ENCODE measurements at regions not wholly inside any gene's neighbourhood (a gene's known extent, or its start where the extent isn't known, plus 50 kb on each side); places are given as distances from the start of the nearest gene placed in this dataset.

DNA sequence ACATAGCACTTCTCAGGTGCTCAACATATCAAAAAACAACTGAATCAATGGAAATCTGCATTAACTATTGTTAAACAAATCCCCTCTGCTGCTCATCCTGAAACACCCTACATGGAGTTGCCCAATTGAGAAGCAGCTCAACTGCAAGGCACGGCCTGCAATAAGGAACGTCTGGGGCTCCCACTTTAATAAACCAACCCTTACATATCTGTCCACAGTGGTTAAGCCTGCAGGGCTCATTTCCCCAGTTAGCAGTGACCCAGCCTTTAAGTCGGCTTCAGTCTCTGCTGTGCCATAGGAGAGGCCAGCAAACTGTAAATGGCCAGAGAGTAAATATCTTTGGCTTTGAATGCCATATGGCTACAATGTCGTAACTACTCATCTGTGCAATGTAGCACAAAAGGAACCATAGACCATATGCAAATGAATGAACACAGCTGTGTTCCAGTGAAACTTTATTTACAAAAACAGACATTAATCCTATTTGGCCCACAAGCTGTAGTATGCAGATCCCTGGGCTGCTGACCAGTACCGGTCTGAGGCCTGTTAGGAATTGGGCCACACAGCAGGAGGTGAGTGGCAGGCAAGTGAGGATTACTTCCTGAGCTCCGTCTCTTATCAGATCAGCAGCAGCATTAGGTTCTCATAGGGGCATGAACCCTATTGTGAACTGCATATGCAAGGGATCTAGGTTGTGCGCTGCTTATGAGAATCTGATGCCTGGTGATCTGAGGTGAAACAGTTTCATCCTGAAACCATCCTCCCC is 522.7 kb upstream of the CDH4 start:
- H3K4me3 ChIP-seq: no peak overlapping the region
- H3K36me3 ChIP-seq (replicated peaks): no peaks in the 10 kb centered on the region
- in situ Hi-C loops (cut with MboI; ENCODE audit: low sequenced_read_pairs): no loop called here
- H3K27me3 ChIP-seq (ENCODE audit: low read depth): no peaks in the 10 kb centered on the region
- H3K9me3 ChIP-seq: no peaks in the 10 kb centered on the region; the same call in 1 of the 2 replicates
- DNase-seq (ENCODE audit: low spot score in 2 of 2): no peak
- no peaks in the 10 kb centered on the region for H3K4me1 ChIP-seq

DNA sequence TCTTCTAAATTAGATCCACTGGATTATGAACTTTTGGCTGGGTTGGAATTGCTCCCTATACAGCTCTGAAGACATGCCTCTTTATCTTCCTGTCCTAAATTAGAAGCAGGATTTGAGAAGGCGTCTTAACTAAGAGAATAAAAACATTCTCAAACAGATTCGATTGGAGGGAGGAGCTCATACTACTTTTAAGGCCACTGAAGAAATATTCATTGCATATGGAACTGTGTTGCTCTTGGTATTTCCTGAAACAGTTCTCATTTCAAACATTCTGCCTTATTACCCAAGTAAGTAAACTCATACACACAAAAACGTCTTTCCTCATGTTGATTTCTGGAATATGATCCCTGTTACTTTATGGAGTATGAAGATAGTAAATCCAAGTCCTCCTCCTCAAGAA is 519.7 kb upstream of the CDH4 start:
- DNase-seq (ENCODE audit: low spot score in 2 of 2): no peak
- no peaks in the 10 kb centered on the region for H3K4me1 ChIP-seq
- no peak overlapping the region for H3K4me3 ChIP-seq
- no peaks in the 10 kb centered on the region for H3K36me3 ChIP-seq (replicated peaks)
- no peaks in the 10 kb centered on the region for H3K27me3 ChIP-seq (ENCODE audit: low read depth)
- in situ Hi-C loops (cut with MboI; ENCODE audit: low sequenced_read_pairs): no loop called here
- no peaks in the 10 kb centered on the region; the same call in 1 of the 2 replicates for H3K9me3 ChIP-seq

GRCh38 chr20:60748086-60748485 is 504.0 kb upstream of the CDH4 start:
- Histone ChIP-seq H3K36me3 (replicated peaks) (no peaks in the 10 kb centered on the region), H3K4me3 (no peak overlapping the region), H3K9me3 (no peaks in the 10 kb centered on the region), H3K27me3 (ENCODE audit: low read depth) (no peaks in the 10 kb centered on the region), H3K4me1 (no peaks in the 10 kb centered on the region)
- no peak for DNase-seq (ENCODE audit: low spot score in 2 of 2)
- in situ Hi-C loops (cut with MboI; ENCODE audit: low sequenced_read_pairs): no loop called here

DNA sequence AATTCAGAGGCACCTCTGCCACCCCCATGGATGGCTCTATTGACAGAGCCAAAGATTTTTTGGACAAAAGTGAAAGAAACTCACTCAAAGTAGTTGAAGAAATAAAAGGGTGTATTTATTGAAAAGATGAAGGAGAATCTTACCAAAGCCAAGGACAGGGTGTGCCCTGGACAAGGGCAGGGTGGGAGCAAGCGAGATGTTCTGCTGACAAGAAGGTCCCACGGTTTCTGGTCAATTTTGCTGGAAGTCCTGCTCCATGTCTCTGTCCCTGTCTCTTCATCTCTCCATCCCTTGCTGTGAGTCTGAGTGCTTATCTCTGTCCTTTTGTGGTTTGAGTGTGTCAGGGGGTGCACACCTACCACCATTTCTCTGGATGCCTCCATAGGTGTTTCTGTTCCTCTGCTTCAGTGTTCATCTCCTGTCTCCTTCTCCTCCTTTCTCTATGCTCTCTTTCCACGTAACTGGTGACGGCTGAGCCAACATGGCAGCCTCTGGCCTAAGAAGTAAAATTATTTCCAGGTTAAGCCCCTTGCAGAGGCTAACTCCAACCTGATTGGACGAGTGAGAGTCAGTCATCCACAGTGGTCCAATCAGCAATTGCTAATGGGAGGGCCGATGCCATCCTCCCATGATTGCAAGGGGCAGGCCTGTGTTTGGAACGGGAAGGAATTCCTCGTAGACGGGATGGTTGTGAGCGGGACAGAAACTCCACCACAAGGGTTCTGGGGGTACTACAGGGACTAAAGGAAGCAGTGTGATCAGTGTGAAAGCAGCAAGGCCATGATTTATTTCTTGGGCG is 502.1 kb upstream of the CDH4 start:
- in situ Hi-C loops (cut with MboI; ENCODE audit: low sequenced_read_pairs): no loop called here
- no peak for DNase-seq (ENCODE audit: low spot score in 2 of 2)
- H3K36me3 ChIP-seq (replicated peaks): no peaks in the 10 kb centered on the region
- H3K9me3 ChIP-seq: no peaks in the 10 kb centered on the region
- H3K4me3 ChIP-seq: no peak overlapping the region
- no peaks in the 10 kb centered on the region for H3K4me1 ChIP-seq
- no peaks in the 10 kb centered on the region for H3K27me3 ChIP-seq (ENCODE audit: low read depth)

- DNase-seq (ENCODE audit: low spot score in 2 of 2): no peak
Observed at GRCh38 chr20:60750909-60751308, 501.2 kb upstream of the CDH4 start.

DNA sequence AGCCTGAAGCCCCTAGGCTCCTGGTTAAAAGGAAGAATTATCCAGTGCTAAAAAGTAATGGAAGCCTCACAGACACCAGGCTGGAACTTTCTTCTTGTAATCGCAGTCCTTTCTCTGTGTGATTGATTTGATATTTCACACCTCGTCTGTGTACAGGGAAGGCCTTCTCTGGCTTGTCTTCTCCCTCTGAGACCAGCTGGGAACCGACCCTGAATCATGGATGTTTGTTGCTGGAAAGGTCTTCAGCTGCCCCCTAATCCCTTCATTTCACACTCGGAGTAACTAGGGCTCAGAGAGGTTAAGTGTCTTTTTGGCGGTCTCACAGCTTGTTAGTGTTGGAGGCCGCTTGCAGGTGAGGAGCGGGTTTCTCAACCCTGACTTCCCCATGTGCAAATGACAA is 500.2 kb upstream of the CDH4 start:
- Histone ChIP-seq H3K9me3 (no peaks in the 10 kb centered on the region), H3K27me3 (ENCODE audit: low read depth) (no peaks in the 10 kb centered on the region), H3K36me3 (replicated peaks) (no peaks in the 10 kb centered on the region), H3K4me1 (no peaks in the 10 kb centered on the region), H3K4me3 (no peak overlapping the region)
- DNase-seq (ENCODE audit: low spot score in 2 of 2): no peak
- in situ Hi-C loops (cut with MboI; ENCODE audit: low sequenced_read_pairs): no loop called here

More at GRCh38 chr20:60750909-60751308, 501.2 kb upstream of the CDH4 start:
- Histone ChIP-seq H3K4me1 (no peaks in the 10 kb centered on the region), H3K4me3 (no peak overlapping the region), H3K9me3 (no peaks in the 10 kb centered on the region), H3K27me3 (ENCODE audit: low read depth) (no peaks in the 10 kb centered on the region), H3K36me3 (replicated peaks) (no peaks in the 10 kb centered on the region)
- in situ Hi-C loops (cut with MboI; ENCODE audit: low sequenced_read_pairs): no loop called here

DNA sequence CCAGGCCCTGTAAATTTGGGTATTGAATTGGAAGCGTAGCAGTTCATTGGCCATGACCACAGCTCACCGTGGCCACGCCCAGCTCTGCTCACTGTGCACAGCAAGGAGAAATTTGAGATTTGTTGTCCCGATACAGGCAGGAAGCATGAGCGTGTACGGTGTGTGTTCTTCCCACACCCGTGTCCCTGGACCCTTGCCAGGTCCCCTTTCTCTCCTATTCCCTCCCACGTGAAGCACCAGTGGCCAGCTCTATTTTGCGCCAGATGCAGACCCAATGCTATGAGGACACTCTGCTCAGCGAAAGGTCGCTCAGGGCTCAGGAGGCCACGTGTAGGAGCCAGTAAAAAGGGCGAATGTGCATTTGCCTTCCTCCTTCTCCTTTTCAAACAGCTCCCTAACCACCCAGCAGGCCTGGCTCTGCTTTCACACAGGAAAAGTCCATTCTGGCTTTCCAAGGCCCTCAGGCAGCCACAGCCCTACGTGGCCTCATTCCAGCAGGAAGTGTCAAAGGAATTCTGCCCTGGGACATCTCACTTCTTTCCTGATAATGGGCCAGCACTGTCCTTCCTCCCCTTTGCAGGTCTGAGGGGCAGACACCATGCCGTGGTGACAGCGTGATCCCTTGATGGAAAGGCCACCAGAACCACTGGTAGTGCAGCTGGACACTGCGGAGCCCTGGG is 499.2 kb upstream of the CDH4 start:
- no peaks in the 10 kb centered on the region for H3K36me3 ChIP-seq (replicated peaks)
- no peaks in the 10 kb centered on the region for H3K9me3 ChIP-seq
- in situ Hi-C loops (cut with MboI; ENCODE audit: low sequenced_read_pairs): no loop called here
- H3K4me1 ChIP-seq: no peaks in the 10 kb centered on the region
- no peak overlapping the region for H3K4me3 ChIP-seq
- no peaks in the 10 kb centered on the region for H3K27me3 ChIP-seq (ENCODE audit: low read depth)
- no peak for DNase-seq (ENCODE audit: low spot score in 2 of 2)

GRCh38 chr20:60754856-60755255 is 497.2 kb upstream of the CDH4 start:
- in situ Hi-C loops (cut with MboI; ENCODE audit: low sequenced_read_pairs): no loop called here
- DNase-seq (ENCODE audit: low spot score in 2 of 2): no peak
- Histone ChIP-seq H3K27me3 (ENCODE audit: low read depth) (no peaks in the 10 kb centered on the region), H3K36me3 (replicated peaks) (no peaks in the 10 kb centered on the region), H3K4me1 (no peaks in the 10 kb centered on the region), H3K4me3 (no peak overlapping the region), H3K9me3 (no peaks in the 10 kb centered on the region)

DNA sequence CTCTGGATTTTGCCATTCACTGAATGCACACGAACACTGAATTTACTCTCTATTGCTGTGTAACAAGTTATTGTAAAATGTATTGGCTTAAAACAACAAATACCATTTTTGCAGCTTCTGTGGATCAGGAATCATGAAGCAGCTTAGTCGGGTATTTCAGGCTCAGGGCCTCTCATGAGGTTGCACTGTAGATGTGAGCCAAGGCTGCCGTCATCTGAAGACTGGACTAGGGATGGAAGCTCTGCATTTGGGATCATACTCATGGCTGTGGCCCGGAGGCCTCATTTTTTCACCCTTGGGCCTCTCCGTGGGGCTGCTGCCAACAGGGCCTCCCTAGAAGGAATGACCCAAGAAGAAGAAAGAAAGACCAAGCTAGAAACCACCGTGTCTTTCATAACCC is 492.4 kb upstream of the CDH4 start:
- Histone ChIP-seq H3K4me3 (no peak overlapping the region), H3K4me1 (no peaks in the 10 kb centered on the region), H3K9me3 (no peaks in the 10 kb centered on the region), H3K27me3 (ENCODE audit: low read depth) (no peaks in the 10 kb centered on the region), H3K36me3 (replicated peaks) (no peaks in the 10 kb centered on the region)
- in situ Hi-C loops (cut with MboI; ENCODE audit: low sequenced_read_pairs): no loop called here
- DNase-seq (ENCODE audit: low spot score in 2 of 2): no peak

- in situ Hi-C loops (cut with MboI; ENCODE audit: low sequenced_read_pairs): no loop called here
- no peak for DNase-seq (ENCODE audit: low spot score in 2 of 2)
- Histone ChIP-seq H3K36me3 (replicated peaks) (no peaks in the 10 kb centered on the region), H3K9me3 (no peaks in the 10 kb centered on the region), H3K4me3 (no peak overlapping the region), H3K27me3 (ENCODE audit: low read depth) (no peaks in the 10 kb centered on the region), H3K4me1 (no peaks in the 10 kb centered on the region)
Observed at GRCh38 chr20:60760256-60761000, 491.6 kb upstream of the CDH4 start.

GRCh38 chr20:60761056-60761455 is 491.0 kb upstream of the CDH4 start:
- Histone ChIP-seq H3K4me3 (no peak overlapping the region), H3K4me1 (no peaks in the 10 kb centered on the region), H3K9me3 (no peaks in the 10 kb centered on the region), H3K27me3 (ENCODE audit: low read depth) (no peaks in the 10 kb centered on the region), H3K36me3 (replicated peaks) (no peaks in the 10 kb centered on the region)
- no peak for DNase-seq (ENCODE audit: low spot score in 2 of 2)
- in situ Hi-C loops (cut with MboI; ENCODE audit: low sequenced_read_pairs): no loop called here

DNA sequence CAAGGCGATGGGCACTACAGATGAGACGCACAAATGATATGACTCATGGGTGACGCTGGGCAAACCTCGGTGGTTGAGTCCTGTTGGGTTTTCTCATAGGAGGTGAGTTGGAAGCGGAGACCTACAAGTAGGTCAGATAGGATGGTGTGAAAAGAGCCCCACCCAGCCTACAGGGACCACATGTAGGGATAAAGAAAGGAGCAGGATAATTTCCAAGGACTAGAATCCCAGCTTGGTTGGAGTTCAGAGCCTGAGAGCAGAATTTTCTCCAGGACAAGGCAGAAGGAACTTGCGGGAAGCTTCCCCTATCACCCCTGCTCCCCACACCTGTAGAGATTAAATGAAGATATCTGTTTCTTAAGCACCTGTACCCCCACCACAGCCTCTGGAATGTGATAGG is 489.7 kb upstream of the CDH4 start:
- in situ Hi-C loops (cut with MboI; ENCODE audit: low sequenced_read_pairs): no loop called here
- H3K4me1 ChIP-seq: no peaks in the 10 kb centered on the region
- H3K36me3 ChIP-seq (replicated peaks): no peaks in the 10 kb centered on the region
- DNase-seq (ENCODE audit: low spot score in 2 of 2): no peak
- no peaks in the 10 kb centered on the region for H3K27me3 ChIP-seq (ENCODE audit: low read depth)
- H3K9me3 ChIP-seq: no peaks in the 10 kb centered on the region
- H3K4me3 ChIP-seq: no peak overlapping the region

DNA sequence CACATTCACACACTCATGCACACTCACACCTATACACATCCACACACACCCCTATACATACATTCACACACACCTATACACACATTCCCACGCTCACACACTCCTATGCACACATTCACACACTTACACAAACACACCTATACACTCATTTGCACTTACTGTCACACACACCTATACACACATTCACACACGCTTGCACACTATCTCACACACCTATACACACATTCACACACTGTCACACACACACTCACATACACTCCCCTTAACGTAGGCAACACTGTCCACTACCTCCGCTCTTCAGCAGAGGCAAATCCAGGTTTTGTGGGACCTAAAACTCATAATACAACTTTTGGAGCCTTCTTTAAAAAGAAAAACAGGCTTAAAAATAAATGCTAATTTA is 487.7 kb upstream of the CDH4 start:
- Histone ChIP-seq H3K9me3 (no peaks in the 10 kb centered on the region), H3K4me3 (no peak overlapping the region), H3K36me3 (replicated peaks) (no peaks in the 10 kb centered on the region), H3K4me1 (no peaks in the 10 kb centered on the region), H3K27me3 (ENCODE audit: low read depth) (no peaks in the 10 kb centered on the region)
- in situ Hi-C loops (cut with MboI; ENCODE audit: low sequenced_read_pairs): no loop called here
- DNase-seq (ENCODE audit: low spot score in 2 of 2): no peak
